ENCODE measurements at regions not wholly inside any gene's neighbourhood (a gene's known extent, or its start where the extent isn't known, plus 50 kb on each side); places are given as distances from the start of the nearest gene placed in this dataset.
A peak's percentile ranks its signal among the peaks of the same experiment; 100 is the strongest.

DNA sequence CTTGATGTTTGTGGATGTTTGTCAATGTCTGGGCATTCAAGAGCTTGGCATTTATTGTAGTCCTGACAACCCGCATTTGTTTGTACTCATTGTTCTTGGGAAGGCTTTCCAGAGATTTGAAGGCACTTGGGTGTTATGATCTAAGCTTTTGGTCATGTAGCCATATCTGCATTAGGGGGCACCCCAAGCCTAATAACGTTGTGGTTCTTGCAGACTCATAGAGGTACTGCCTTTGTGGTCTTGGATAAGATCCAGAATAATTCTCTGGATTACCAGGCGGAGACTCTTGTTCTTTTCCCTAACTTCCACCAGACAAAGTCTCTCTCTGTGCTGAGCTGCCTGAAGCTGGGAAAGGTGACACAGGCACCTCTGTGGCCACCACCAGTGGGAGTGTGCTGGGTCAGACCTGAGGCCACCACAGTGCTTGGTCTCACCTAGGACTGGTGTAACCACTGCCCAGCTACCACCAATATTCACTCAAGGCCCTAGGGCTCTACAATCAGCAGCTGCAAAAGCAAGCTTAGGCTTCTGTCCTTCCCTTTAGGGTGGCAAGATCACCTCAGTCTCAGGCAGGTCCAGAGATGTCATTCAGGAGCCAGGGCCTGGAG is 144.4 kb upstream of the TAS2R1 start:
- peak; percentile 38 for DNase-seq (ENCODE audit: low spot score)
- TF ChIP-seq, protein P1, sequence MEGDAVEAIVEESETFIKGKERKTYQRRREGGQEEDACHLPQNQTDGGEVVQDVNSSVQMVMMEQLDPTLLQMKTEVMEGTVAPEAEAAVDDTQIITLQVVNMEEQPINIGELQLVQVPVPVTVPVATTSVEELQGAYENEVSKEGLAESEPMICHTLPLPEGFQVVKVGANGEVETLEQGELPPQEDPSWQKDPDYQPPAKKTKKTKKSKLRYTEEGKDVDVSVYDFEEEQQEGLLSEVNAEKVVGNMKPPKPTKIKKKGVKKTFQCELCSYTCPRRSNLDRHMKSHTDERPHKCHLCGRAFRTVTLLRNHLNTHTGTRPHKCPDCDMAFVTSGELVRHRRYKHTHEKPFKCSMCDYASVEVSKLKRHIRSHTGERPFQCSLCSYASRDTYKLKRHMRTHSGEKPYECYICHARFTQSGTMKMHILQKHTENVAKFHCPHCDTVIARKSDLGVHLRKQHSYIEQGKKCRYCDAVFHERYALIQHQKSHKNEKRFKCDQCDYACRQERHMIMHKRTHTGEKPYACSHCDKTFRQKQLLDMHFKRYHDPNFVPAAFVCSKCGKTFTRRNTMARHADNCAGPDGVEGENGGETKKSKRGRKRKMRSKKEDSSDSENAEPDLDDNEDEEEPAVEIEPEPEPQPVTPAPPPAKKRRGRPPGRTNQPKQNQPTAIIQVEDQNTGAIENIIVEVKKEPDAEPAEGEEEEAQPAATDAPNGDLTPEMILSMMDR (IDR thresholded peaks at IDR 0.05; ENCODE audit: poor library complexity), result peak; percentile 33
- TF ChIP-seq EZH2 (IDR thresholded peaks at IDR 0.05; ENCODE audit: borderline replicate concordance), result no peak

DNA sequence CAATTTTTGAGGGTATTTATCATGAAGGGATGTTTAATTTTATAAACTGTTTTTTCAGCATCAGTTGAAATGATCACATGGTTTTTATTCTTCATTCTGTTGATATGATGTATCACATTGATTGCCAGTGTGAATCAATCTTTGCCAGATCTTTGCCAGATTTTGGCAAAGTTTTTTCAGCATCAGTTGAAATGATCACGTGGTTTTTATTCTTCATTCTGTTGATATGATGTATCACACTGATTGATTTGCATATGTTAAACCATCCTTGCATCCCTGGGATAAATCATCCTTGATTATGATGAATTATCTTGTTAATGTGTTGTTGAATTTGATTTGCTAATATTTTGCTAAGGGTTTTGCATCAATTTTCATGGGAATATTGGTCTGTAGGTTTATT is 140.9 kb upstream of the TAS2R1 start:
- H3K4me1 ChIP-seq (ENCODE audit: insufficient read depth), result no peaks in the 10 kb centered on the region
- H3K9me3 ChIP-seq (ENCODE audit: low read depth), result no peaks in the 10 kb centered on the region
- WGBS (ENCODE audit: low lambda C conversion rate, missing lambda C conversion rate), result 70% methylated on average over 1 of the region's 1 CpG
- no peak overlapping the region for H3K4me2 ChIP-seq
- H3K36me3 ChIP-seq (replicated peaks; ENCODE audit: insufficient read depth, low read depth), result no peaks in the 10 kb centered on the region
- H3K4me3 ChIP-seq, result no peak overlapping the region
- H3K27ac ChIP-seq, result no peak overlapping the region
- H3K9me2 ChIP-seq (replicated peaks; ENCODE audit: insufficient read depth), result no peaks in the 10 kb centered on the region
- TF ChIP-seq, protein P1 (IDR thresholded peaks at IDR 0.05; ENCODE audit: poor library complexity), result no peak
- TF ChIP-seq EZH2 (IDR thresholded peaks at IDR 0.05; ENCODE audit: borderline replicate concordance) (no peak), EZH2phosphoT487 (IDR thresholded peaks at IDR 0.05; ENCODE audit: low read depth, severe bottlenecking, unreplicated experiment) (no peak)
- H3K27me3 ChIP-seq, result no peaks in the 10 kb centered on the region
- no peaks in the 10 kb centered on the region for H4K20me1 ChIP-seq (ENCODE audit: insufficient read depth, poor library complexity, severe bottlenecking)
- no peak overlapping the region for H2AFZ ChIP-seq
- DNase-seq (ENCODE audit: low spot score), result no peak
- H3K79me2 ChIP-seq, result no peaks in the 10 kb centered on the region

More for the DNA sequence above, 144.4 kb upstream of the TAS2R1 start:
- Histone ChIP-seq H3K9me3 (ENCODE audit: low read depth) (no peaks in the 10 kb centered on the region), H2AFZ (no peak overlapping the region), H3K4me3 (no peak overlapping the region), H4K20me1 (ENCODE audit: insufficient read depth, poor library complexity, severe bottlenecking) (no peaks in the 10 kb centered on the region), H3K27me3 (no peaks in the 10 kb centered on the region), H3K36me3 (replicated peaks; ENCODE audit: insufficient read depth, low read depth) (no peaks in the 10 kb centered on the region), H3K4me1 (ENCODE audit: insufficient read depth) (no peaks in the 10 kb centered on the region), H3K4me2 (no peak overlapping the region), H3K79me2 (no peaks in the 10 kb centered on the region), H3K9me2 (replicated peaks; ENCODE audit: insufficient read depth) (no peaks in the 10 kb centered on the region), H3K27ac (no peak overlapping the region)
- WGBS (ENCODE audit: low lambda C conversion rate, missing lambda C conversion rate), result 58% methylated on average over 3 of the region's 3 CpGs

DNA sequence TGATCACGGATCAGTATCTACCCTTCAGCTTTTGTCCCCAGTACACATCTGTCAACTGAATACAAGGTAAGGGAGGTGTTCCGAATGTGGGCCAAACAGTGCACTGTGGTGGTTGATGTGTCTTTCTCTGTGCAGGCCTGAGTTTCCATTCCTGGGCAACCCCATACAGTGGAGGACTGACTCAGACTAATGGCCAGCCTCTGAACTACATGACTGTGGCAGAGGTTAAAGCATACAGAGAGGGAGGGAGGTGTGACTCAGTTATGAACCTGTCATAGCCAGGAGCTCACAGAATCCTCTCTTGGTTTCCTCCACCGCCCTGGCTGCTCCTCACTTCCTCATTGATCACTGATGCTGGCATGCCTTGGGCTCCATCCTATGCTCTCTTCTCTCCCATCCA is 136.4 kb upstream of the TAS2R1 start:
- H4K20me1 ChIP-seq (ENCODE audit: insufficient read depth, poor library complexity, severe bottlenecking), result no peaks in the 10 kb centered on the region
- H3K9me2 ChIP-seq (replicated peaks; ENCODE audit: insufficient read depth), result no peaks in the 10 kb centered on the region
- H3K4me3 ChIP-seq, result no peak overlapping the region
- no peaks in the 10 kb centered on the region for H3K9me3 ChIP-seq (ENCODE audit: low read depth)
- no peak for DNase-seq (ENCODE audit: low spot score)
- no peaks in the 10 kb centered on the region for H3K4me1 ChIP-seq (ENCODE audit: insufficient read depth)
- no peak overlapping the region for H3K4me2 ChIP-seq
- no peak overlapping the region for H3K27ac ChIP-seq
- no peaks in the 10 kb centered on the region for H3K36me3 ChIP-seq (replicated peaks; ENCODE audit: insufficient read depth, low read depth)
- no peak overlapping the region for H2AFZ ChIP-seq
- no peaks in the 10 kb centered on the region for H3K27me3 ChIP-seq
- no peaks in the 10 kb centered on the region for H3K79me2 ChIP-seq
- TF ChIP-seq EZH2phosphoT487 (IDR thresholded peaks at IDR 0.05; ENCODE audit: low read depth, severe bottlenecking, unreplicated experiment) (no peak), EZH2 (IDR thresholded peaks at IDR 0.05; ENCODE audit: borderline replicate concordance) (no peak)
- TF ChIP-seq, protein P1 (IDR thresholded peaks at IDR 0.05; ENCODE audit: poor library complexity), result no peak
- WGBS (ENCODE audit: low lambda C conversion rate, missing lambda C conversion rate), result 90% methylated on average over 3 of the region's 3 CpGs

All from hepatocyte (in vitro differentiated cells).